BLaER1 (cell line): ENCODE measurements at regions not wholly inside any gene's neighbourhood (a gene's known extent, or its start where the extent isn't known, plus 50 kb on each side); places are given as distances from the start of the nearest gene placed in this dataset.
A peak's percentile ranks its signal among the peaks of the same experiment; 100 is the strongest.

ENCODE experiments used
- H3K27ac ChIP-seq: shearing (Covaris generic); formaldehyde crosslinking; 2 replicates; pipeline ENCODE4 v1.8.1; 2022
- H3K27me3 ChIP-seq: shearing (Covaris generic); formaldehyde crosslinking; 2 replicates; pipeline ENCODE4 v1.8.1; 2022
- H3K36me3 ChIP-seq: shearing (Covaris generic); formaldehyde crosslinking; 2 replicates; pipeline ENCODE4 v1.8.1; 2022
- H3K4me1 ChIP-seq: shearing (Covaris generic); formaldehyde crosslinking; 2 replicates; pipeline ENCODE4 v1.8.1; 2022
- H3K4me2 ChIP-seq: shearing (Covaris generic); formaldehyde crosslinking; 2 replicates; pipeline ENCODE4 v1.8.1; 2022
- H3K4me3 ChIP-seq: shearing (Covaris generic); formaldehyde crosslinking; 2 replicates; pipeline ENCODE4 v1.8.1; 2022
- H3K9ac ChIP-seq: shearing (Covaris generic); formaldehyde crosslinking; 2 replicates; pipeline ENCODE4 v1.8.1; 2022
- H3K9me3 ChIP-seq: shearing (Covaris generic); formaldehyde crosslinking; 2 replicates; pipeline ENCODE4 v1.8.1; 2022
- H4K20me1 ChIP-seq: shearing (Covaris generic); formaldehyde crosslinking; 2 replicates; pipeline ENCODE4 v1.8.1; 2022
- Cebpa-rat ChIP-seq: shearing (Covaris generic); IDR thresholded peaks from 2 replicates; pipeline ENCODE4 v1.8.1; 2022

- Histone ChIP-seq H3K9ac (no peak overlapping the region), H3K9me3 (peaks cover 32% of the 10 kb centered on the region), H3K4me3 (no peak overlapping the region), H3K27me3 (no peaks in the 10 kb centered on the region), H3K4me1 (peaks cover 8% of the 10 kb centered on the region), H3K27ac (no peak overlapping the region), H4K20me1 (no peaks in the 10 kb centered on the region), H3K4me2 (no peak overlapping the region), H3K36me3 (peaks cover 18% of the 10 kb centered on the region)
- TF ChIP-seq Cebpa-rat, result no peak
These were observed 268.4 kb upstream of the NRIP1 start for GRCh38 chr21:15333136-15333710.

- Histone ChIP-seq H3K4me2 (peak overlapping the region; percentile 27; the same call in 1 of the 2 replicates), H3K4me3 (no peak overlapping the region), H3K27ac (no peak overlapping the region), H3K9ac (no peak overlapping the region), H4K20me1 (no peaks in the 10 kb centered on the region), H3K4me1 (peaks cover 8% of the 10 kb centered on the region), H3K9me3 (peaks cover 32% of the 10 kb centered on the region), H3K36me3 (peaks cover 18% of the 10 kb centered on the region), H3K27me3 (no peaks in the 10 kb centered on the region)
- no peak for TF ChIP-seq Cebpa-rat
These were observed 269.2 kb upstream of the NRIP1 start for GRCh38 chr21:15333951-15334350.

GRCh38 chr21:15343066-15343465, 278.3 kb upstream of the NRIP1 start:
- H4K20me1 ChIP-seq, result no peaks in the 10 kb centered on the region
- peaks cover 23% of the 10 kb centered on the region; the same call in 1 of the 2 replicates for H3K36me3 ChIP-seq
- H3K4me1 ChIP-seq, result peaks cover 7% of the 10 kb centered on the region
- no peak overlapping the region for H3K4me2 ChIP-seq
- no peak overlapping the region for H3K27ac ChIP-seq
- H3K9ac ChIP-seq, result no peak overlapping the region
- no peaks in the 10 kb centered on the region for H3K27me3 ChIP-seq
- H3K4me3 ChIP-seq, result no peak overlapping the region
- TF ChIP-seq Cebpa-rat, result no peak
- peaks cover 64% of the 10 kb centered on the region for H3K9me3 ChIP-seq

- Histone ChIP-seq H3K27ac (peak overlapping the region; percentile 96), H3K9me3 (peaks cover 46% of the 10 kb centered on the region), H3K4me1 (peaks cover 63% of the 10 kb centered on the region), H3K27me3 (no peaks in the 10 kb centered on the region), H3K9ac (peak overlapping the region; percentile 48; the same call in 1 of the 2 replicates), H3K4me3 (no peak overlapping the region), H4K20me1 (no peaks in the 10 kb centered on the region), H3K36me3 (peaks cover 22% of the 10 kb centered on the region), H3K4me2 (peak overlapping the region; percentile 92)
- no peak for TF ChIP-seq Cebpa-rat
These were observed 287.2 kb upstream of the NRIP1 start for GRCh38 chr21:15352009-15352408.

GRCh38 chr21:15353546-15353945, 288.7 kb upstream of the NRIP1 start:
- Histone ChIP-seq H3K9ac (peak overlapping the region; percentile 88), H3K4me2 (peak overlapping the region; percentile 92), H3K27ac (peak overlapping the region; percentile 96), H3K4me1 (peaks cover 77% of the 10 kb centered on the region), H3K4me3 (peak overlapping the region; percentile 62), H3K36me3 (peaks cover 12% of the 10 kb centered on the region), H3K27me3 (no peaks in the 10 kb centered on the region), H4K20me1 (no peaks in the 10 kb centered on the region), H3K9me3 (peaks cover 30% of the 10 kb centered on the region)
- TF ChIP-seq Cebpa-rat, result no peak

GRCh38 chr21:15354516-15354915, 289.7 kb upstream of the NRIP1 start:
- peak overlapping the region; percentile 96 for H3K27ac ChIP-seq
- H3K4me1 ChIP-seq, result peaks cover 86% of the 10 kb centered on the region
- H4K20me1 ChIP-seq, result no peaks in the 10 kb centered on the region
- peaks cover 10% of the 10 kb centered on the region for H3K36me3 ChIP-seq
- no peak for TF ChIP-seq Cebpa-rat
- peak overlapping the region; percentile 62 for H3K4me3 ChIP-seq
- H3K4me2 ChIP-seq, result peak overlapping the region; percentile 92
- H3K27me3 ChIP-seq, result no peaks in the 10 kb centered on the region
- H3K9me3 ChIP-seq, result peaks cover 29% of the 10 kb centered on the region
- H3K9ac ChIP-seq, result peak overlapping the region; percentile 88

GRCh38 chr21:15355066-15355465, 290.3 kb upstream of the NRIP1 start:
- no peaks in the 10 kb centered on the region for H4K20me1 ChIP-seq
- H3K4me3 ChIP-seq, result peak overlapping the region; percentile 62
- peaks cover 92% of the 10 kb centered on the region for H3K4me1 ChIP-seq
- H3K36me3 ChIP-seq, result peaks cover 4% of the 10 kb centered on the region
- H3K9me3 ChIP-seq, result peaks cover 29% of the 10 kb centered on the region
- H3K9ac ChIP-seq, result peak overlapping the region; percentile 88
- H3K27me3 ChIP-seq, result no peaks in the 10 kb centered on the region
- no peak for TF ChIP-seq Cebpa-rat
- peak overlapping the region; percentile 92 for H3K4me2 ChIP-seq
- H3K27ac ChIP-seq, result peak overlapping the region; percentile 96

GRCh38 chr21:15359251-15359650, 294.5 kb upstream of the NRIP1 start:
- no peak for TF ChIP-seq Cebpa-rat
- Histone ChIP-seq H3K27me3 (no peaks in the 10 kb centered on the region), H3K4me3 (no peak overlapping the region; the same call in 1 of the 2 replicates), H3K36me3 (peaks cover 19% of the 10 kb centered on the region; the same call in 1 of the 2 replicates), H3K4me2 (peak overlapping the region; percentile 33; the same call in 1 of the 2 replicates), H3K9ac (no peak overlapping the region), H3K27ac (peak overlapping the region; percentile 56), H3K4me1 (peaks cover 70% of the 10 kb centered on the region), H3K9me3 (peaks cover 56% of the 10 kb centered on the region), H4K20me1 (no peaks in the 10 kb centered on the region)

- H3K4me1 ChIP-seq, result peaks cover 38% of the 10 kb centered on the region
- no peak overlapping the region for H3K27ac ChIP-seq
- peaks cover 39% of the 10 kb centered on the region for H3K36me3 ChIP-seq
- H3K4me2 ChIP-seq, result no peak overlapping the region
- no peak overlapping the region for H3K9ac ChIP-seq
- H3K9me3 ChIP-seq, result peaks cover 88% of the 10 kb centered on the region
- no peak overlapping the region for H3K4me3 ChIP-seq
- H4K20me1 ChIP-seq, result no peaks in the 10 kb centered on the region
- H3K27me3 ChIP-seq, result no peaks in the 10 kb centered on the region
- no peak for TF ChIP-seq Cebpa-rat
These were observed 297.7 kb upstream of the NRIP1 start for GRCh38 chr21:15362458-15362857.

GRCh38 chr21:15363921-15364320, 299.1 kb upstream of the NRIP1 start:
- no peak overlapping the region for H3K9ac ChIP-seq
- peaks cover 44% of the 10 kb centered on the region for H3K36me3 ChIP-seq
- peak overlapping the region; percentile 26; the same call in 1 of the 2 replicates for H3K4me3 ChIP-seq
- H3K4me2 ChIP-seq, result no peak overlapping the region
- no peak for TF ChIP-seq Cebpa-rat
- H3K27me3 ChIP-seq, result no peaks in the 10 kb centered on the region
- peaks cover 92% of the 10 kb centered on the region for H3K9me3 ChIP-seq
- no peak overlapping the region for H3K27ac ChIP-seq
- peaks cover 35% of the 10 kb centered on the region for H3K4me1 ChIP-seq
- H4K20me1 ChIP-seq, result no peaks in the 10 kb centered on the region
